ENCODE measurements at regions not wholly inside any gene's neighbourhood (a gene's known extent, or its start where the extent isn't known, plus 50 kb on each side); places are given as distances from the start of the nearest gene placed in this dataset.

DNA sequence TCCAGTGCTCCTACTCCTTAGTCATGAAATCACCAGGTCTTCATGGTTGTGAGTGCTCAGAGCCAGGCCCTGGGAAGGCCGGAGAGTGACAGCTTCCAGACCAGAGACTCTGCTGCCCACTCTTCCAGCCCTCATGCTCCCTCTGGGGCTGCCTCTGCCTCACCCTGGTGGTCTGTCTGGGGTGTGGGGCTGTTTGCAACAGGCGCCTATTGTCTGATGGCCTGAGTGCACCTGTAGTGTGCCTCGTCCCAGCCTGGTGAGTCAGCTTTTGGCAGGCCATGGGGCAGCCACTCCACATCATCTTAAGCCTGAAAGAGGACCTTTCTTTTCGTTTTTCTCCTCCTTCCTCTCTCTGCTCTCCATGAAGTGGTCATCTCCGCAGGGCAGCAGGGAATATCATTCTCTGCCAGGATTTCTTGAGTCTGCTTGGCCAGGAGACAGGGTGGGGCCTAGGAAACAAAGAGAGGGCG lies 173.8 kb downstream of the VEGFA start:
- FAIRE-seq = no peak
- Histone ChIP-seq H4K20me1 (replicated peaks; ENCODE audit: control insufficient read depth, insufficient read depth, low read length) (no peaks in the 10 kb centered on the region), H3K27ac (ENCODE audit: extremely low read depth, low read depth, low read length) (no peak overlapping the region), H3K79me2 (ENCODE audit: control insufficient read depth, insufficient read depth, low read length) (no peaks in the 10 kb centered on the region), H3K9me1 (ENCODE audit: control insufficient read depth, insufficient read depth, low read length) (no peaks in the 10 kb centered on the region), H2AFZ (ENCODE audit: low read depth, low read length) (peak overlapping the region; percentile 13; the same call in 1 of the 2 replicates), H3K9me3 (replicated peaks; ENCODE audit: control insufficient read depth, insufficient read depth, low read depth, low read length) (peaks cover 10% of the 10 kb centered on the region; the same call in 1 of the 2 replicates), H3K27me3 (ENCODE audit: control insufficient read depth in 2 of 2, insufficient read depth in 2 of 2, low read length in 2 of 2) (no peaks in the 10 kb centered on the region), H3K4me3 (no peak overlapping the region), H3K4me1 (replicated peaks in 1 of 2; ENCODE audit: control insufficient read depth in 2 of 2, insufficient read depth in 2 of 2, low read length in 2 of 2) (peaks cover 15 to 42% of the 10 kb centered on the region in 2 experiments; a peak in 4 of 5 replicates), H3K9ac (ENCODE audit: insufficient read depth in 1 of 2, low read depth in 2 of 2, low read length in 2 of 2) (peak overlapping the region in 1 of 2 experiments; percentile 46; a peak in 1 of 4 replicates), H3K36me3 (ENCODE audit: control insufficient read depth, insufficient read depth, low read length) (no peaks in the 10 kb centered on the region), H3K4me2 (ENCODE audit: insufficient read depth, low read length) (no peak overlapping the region)
- intact Hi-C loops (cut with micrococcal nuclease) (no loop called here), in situ Hi-C loops (cut with MboI) (no loop called here)
- TF ChIP-seq PTBP1 (IDR thresholded peaks at IDR 0.05; ENCODE audit: low read depth, low read length) = no peak
- 0 out of 2 replicates have a peak, but pooled peaks have one; percentile 11 for TF ChIP-seq JUNB (CRISPR knock-in tag; conservative IDR thresholded peaks at IDR 0.05)
- no TSS peak for BruUV-seq (replicated peaks)
- ChIA-PET POLR2A (interaction anchor here (1.8 kb wide), 1 partner anchor 28 kb away, joined by 4 read pairs; no protein-coding TSS in a partner anchor), CTCF (ENCODE audit: low intra/inter-chr PET ratio) (no interaction called here)
- no peak for DNase-seq (ENCODE audit: extremely low read depth in 1 of 4, low spot score in 3 of 4)
- no peak for ATAC-seq
- 55% methylated on average over 6 of the region's 6 CpGs for WGBS (ENCODE audit: insufficient coverage, low coverage, missing lambda C conversion rate)

DNA sequence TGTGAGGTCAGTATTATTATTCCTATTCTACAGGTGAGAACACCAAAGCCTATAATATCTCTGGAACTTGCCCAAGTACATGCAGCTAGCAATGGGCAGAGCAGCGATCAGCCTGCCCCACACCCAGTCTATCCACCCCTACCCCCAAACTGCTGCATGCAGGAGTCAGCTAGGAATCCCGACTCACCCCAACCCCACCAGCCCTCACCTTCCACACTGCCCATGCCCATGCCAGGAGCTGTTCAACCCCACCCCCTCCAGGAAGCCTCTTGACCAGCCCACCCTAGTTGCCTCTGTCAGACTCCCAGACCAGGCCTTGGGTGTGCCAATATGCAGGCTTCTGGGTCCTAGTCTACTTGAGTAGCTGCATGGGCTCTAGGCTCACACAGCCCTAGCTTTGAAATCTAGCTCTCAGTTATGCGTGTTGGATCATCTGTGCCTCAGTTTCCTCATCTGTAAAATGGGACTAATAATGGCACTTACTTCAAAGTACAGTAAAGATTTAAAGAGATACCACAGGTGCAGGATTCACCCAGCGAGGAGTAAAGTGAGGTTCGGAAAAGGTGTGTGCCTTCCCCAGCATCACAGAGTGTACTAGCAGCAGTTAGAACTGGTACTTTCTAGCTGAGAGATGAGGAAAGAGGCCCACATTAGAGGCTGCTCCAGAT lies 173.2 kb downstream of the VEGFA start:
- no TSS peak for BruUV-seq (replicated peaks)
- H3K27ac ChIP-seq (ENCODE audit: extremely low read depth, low read depth, low read length) = no peak overlapping the region
- FAIRE-seq = no peak
- no peaks in the 10 kb centered on the region for H3K27me3 ChIP-seq (ENCODE audit: control insufficient read depth in 2 of 2, insufficient read depth in 2 of 2, low read length in 2 of 2)
- WGBS (ENCODE audit: insufficient coverage, low coverage, missing lambda C conversion rate) = 83% methylated on average over 5 of the region's 5 CpGs
- no peak overlapping the region for H2AFZ ChIP-seq (ENCODE audit: low read depth, low read length)
- no peak overlapping the region for H3K4me3 ChIP-seq
- no peaks in the 10 kb centered on the region for H3K9me1 ChIP-seq (ENCODE audit: control insufficient read depth, insufficient read depth, low read length)
- CTCF ChIA-PET (ENCODE audit: low intra/inter-chr PET ratio) = no interaction called here
- POLR2A ChIA-PET = interaction anchor here (1.8 kb wide), 1 partner anchor 28 kb away, joined by 4 read pairs; no protein-coding TSS in a partner anchor
- H3K79me2 ChIP-seq (ENCODE audit: control insufficient read depth, insufficient read depth, low read length) = no peaks in the 10 kb centered on the region
- peaks cover 17 to 42% of the 10 kb centered on the region in 2 experiments for H3K4me1 ChIP-seq (replicated peaks in 1 of 2; ENCODE audit: control insufficient read depth in 2 of 2, insufficient read depth in 2 of 2, low read length in 2 of 2)
- H4K20me1 ChIP-seq (replicated peaks; ENCODE audit: control insufficient read depth, insufficient read depth, low read length) = no peaks in the 10 kb centered on the region
- no peaks in the 10 kb centered on the region for H3K36me3 ChIP-seq (ENCODE audit: control insufficient read depth, insufficient read depth, low read length)
- H3K9ac ChIP-seq (ENCODE audit: insufficient read depth in 1 of 2, low read depth in 2 of 2, low read length in 2 of 2) = peak overlapping the region in 1 of 2 experiments; percentile 52; a peak in 1 of 4 replicates
- DNase-seq (ENCODE audit: extremely low read depth in 1 of 4, low spot score in 3 of 4) = no peak
- H3K9me3 ChIP-seq (replicated peaks; ENCODE audit: control insufficient read depth, insufficient read depth, low read depth, low read length) = peaks cover 10% of the 10 kb centered on the region; the same call in 1 of the 2 replicates
- no peak for ATAC-seq
- in situ Hi-C loops (cut with MboI) = no loop called here
- H3K4me2 ChIP-seq (ENCODE audit: insufficient read depth, low read length) = no peak overlapping the region
- intact Hi-C loops (cut with micrococcal nuclease) = no loop called here
- TF ChIP-seq GATAD2A (IDR thresholded peaks at IDR 0.05) (no peak), ZNF253 (CRISPR knock-in tag; conservative IDR thresholded peaks at IDR 0.05) (no peak), HDAC2 (IDR thresholded peaks at IDR 0.05) (peak; percentile 92), RCOR1 (IDR thresholded peaks at IDR 0.05; ENCODE audit: borderline replicate concordance in 1 of 2, low read depth in 2 of 2, low read length in 2 of 2) (peak; percentile 51 to 86; a peak in 3 of 4 replicates), ADNP (tag; IDR thresholded peaks at IDR 0.05) (peak; percentile 92), POLR2AphosphoS5 (IDR thresholded peaks at IDR 0.05; ENCODE audit: control insufficient read depth, insufficient read depth, low read depth, low read length) (no peak), ZNF551 (CRISPR knock-in tag; IDR thresholded peaks at IDR 0.05) (no peak)
- TF ChIP-seq, protein P1, sequence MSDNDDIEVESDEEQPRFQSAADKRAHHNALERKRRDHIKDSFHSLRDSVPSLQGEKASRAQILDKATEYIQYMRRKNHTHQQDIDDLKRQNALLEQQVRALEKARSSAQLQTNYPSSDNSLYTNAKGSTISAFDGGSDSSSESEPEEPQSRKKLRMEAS (CRISPR knock-in tag; IDR thresholded peaks at IDR 0.05) = no peak

All from K562 (cell line).